ENCODE measurements at regions not wholly inside any gene's neighbourhood (a gene's known extent, or its start where the extent isn't known, plus 50 kb on each side); places are given as distances from the start of the nearest gene placed in this dataset.

- no peak for DNase-seq (ENCODE audit: low read depth)
These were observed 100.5 kb downstream of the LRRC74A start for GRCh38 chr14:76926521-76927251.

GRCh38 chr14:76925097-76925441, 98.9 kb downstream of the LRRC74A start:
- DNase-seq (ENCODE audit: low read depth), result no peak

GRCh38 chr14:76924371-76925096, 98.3 kb downstream of the LRRC74A start:
- DNase-seq (ENCODE audit: low read depth), result no peak

DNA sequence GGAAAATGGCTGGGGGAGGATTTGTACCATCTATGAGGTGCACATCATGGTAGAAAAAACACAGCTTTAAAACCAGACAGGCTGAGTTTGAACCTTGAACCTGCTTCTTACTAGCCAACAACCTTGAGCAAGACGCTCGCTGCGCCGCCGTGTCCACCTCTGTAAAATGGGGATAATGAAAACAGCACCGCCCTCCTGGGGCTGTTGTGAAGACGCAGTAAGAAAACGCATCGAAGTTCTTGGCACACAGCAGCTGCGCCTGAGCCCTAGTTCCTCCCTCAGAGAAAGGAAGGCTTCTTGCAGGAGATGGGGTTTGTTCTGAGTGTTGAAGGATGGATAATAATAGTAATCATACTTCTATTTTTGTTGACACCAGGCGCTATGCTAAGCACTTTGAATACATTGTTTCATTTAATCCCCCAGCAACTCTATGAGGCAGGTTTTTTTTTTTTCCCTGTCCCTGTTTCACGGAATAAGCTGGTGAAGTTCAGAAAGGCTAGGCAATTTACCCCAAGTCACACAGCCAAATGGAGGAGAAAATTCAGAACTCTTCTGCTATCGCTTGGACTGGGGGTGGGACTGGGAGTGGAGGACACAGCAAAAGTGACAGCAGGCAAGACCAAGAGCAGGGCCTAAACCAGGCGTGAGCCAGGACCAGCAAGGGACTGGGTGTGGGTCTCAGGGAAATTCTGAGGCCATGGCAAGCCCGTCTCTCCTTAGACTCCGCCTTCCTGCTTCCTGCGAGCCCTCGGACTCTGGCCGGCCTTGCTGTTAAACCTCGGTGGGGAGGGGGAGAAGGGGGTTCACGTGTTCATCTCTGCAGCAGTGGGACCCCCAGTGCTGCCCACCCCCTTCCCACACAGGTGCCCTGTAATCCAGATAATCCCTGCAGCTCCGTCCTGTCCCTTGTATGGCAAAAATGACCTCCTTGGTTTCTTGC, 97.5 kb downstream of the LRRC74A start:
- no peak for DNase-seq (ENCODE audit: low read depth)

DNA sequence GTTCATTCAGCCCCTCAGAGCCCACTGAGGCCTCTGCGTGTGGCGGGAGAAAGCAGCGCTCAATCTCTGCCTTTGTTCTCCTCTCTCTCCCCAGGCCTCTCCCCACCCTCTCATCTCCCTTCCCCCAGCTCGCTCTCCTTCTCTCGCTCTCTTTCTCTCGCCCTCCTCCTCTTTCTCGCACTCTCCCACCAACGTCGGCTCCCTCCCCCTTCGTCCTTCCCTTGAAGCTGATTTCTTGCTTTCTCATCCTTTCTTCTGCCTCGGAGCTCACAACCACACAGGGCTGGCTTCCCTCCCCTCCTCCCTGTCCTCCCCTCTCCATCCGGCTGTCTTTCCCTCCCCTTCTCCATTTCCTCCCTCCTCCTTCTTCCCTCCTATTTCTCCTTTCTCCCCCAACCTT, 96.4 kb downstream of the LRRC74A start:
- DNase-seq (ENCODE audit: low read depth), result no peak

DNA sequence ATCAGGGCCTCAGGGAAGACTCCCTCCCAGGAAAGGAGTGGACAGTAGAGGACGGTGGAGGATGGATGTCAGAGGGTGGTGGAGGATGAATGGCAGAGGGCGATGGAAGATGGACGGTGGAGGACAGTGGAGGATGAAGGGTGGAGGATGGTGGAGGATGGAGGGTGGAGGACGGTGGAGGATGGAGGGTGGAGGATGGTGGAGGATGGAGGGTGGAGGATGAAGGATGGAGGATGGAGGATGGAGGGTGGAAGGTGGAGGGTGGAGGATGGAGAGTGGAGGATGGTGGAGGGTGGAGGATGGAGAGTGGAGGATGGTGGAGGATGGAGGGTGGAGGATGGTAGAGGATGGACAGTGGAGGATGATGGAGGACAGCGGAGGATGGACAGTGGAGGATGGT, 95.9 kb downstream of the LRRC74A start:
- DNase-seq (ENCODE audit: low read depth), result no peak

- DNase-seq (ENCODE audit: low read depth), result no peak
These were observed 94.8 kb downstream of the LRRC74A start for GRCh38 chr14:76921088-76921399.

DNA sequence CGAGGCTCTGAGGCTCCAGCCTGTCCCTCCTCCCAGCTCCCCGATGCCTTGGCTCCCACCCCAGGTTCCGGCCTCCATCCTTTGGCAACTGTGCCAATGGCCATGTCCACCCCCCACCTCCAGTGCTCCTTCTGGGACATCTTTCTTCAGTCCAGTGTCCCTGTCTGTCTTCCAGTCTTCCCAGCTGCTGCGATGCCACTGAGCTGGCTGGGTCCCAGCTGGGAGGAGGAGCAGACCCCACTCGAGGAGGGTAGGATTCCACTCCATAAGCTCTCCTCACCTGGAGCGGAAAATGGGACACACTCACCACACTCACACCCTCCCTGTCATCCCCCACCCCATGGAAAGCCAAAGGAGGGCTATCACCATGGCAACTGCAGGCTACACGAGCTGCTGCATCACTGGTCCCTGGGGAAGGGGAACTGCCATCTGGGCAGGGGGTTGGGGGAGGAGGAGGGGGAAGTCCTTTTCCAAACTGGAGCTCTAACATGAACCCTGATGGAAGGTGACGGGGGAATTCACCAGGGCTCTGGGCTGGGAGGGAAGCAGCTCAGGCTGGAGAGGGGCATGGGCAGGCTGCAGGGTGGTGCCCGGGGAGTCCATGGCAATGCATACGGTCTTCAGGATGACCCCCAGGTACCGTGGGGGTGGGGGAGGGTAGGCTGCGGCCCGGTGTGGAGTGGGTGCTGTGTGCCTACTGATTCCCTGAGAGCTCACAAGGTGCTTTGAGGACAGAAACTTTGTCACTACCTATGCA, 94.3 kb downstream of the LRRC74A start:
- DNase-seq (ENCODE audit: low read depth), result no peak

GRCh38 chr14:76919431-76920330, 93.5 kb downstream of the LRRC74A start:
- no peak for DNase-seq (ENCODE audit: low read depth)

Data from CMK (cell line).